ENCODE measurements at regions not wholly inside any gene's neighbourhood (a gene's known extent, or its start where the extent isn't known, plus 50 kb on each side); places are given as distances from the start of the nearest gene placed in this dataset.
A peak's percentile ranks its signal among the peaks of the same experiment; 100 is the strongest.

GRCh38 chr4:112908511-112908910 is 140.9 kb upstream of the ANK2 start (continued):
- TF ChIP-seq CREB5 (CRISPR knock-in tag; IDR thresholded peaks at IDR 0.05; ENCODE audit: low read depth) (no peak), ZNF8 (CRISPR knock-in tag; IDR thresholded peaks at IDR 0.05) (no peak), OSR1 (CRISPR knock-in tag; IDR thresholded peaks at IDR 0.05) (no peak)

- peak; percentile 88 for ATAC-seq
- TF ChIP-seq SNAI2 (CRISPR knock-in tag; IDR thresholded peaks at IDR 0.05), result no peak
- TF ChIP-seq ISL1 (CRISPR knock-in tag; IDR thresholded peaks at IDR 0.05), result peak; percentile 72
These were observed 139.2 kb upstream of the ANK2 start for GRCh38 chr4:112910109-112910736.

GRCh38 chr4:112916868-112917267 is 132.6 kb upstream of the ANK2 start:
- ATAC-seq, result peak; percentile 63; the same call in 2 of the 3 replicates

GRCh38 chr4:112923516-112923915 is 125.9 kb upstream of the ANK2 start:
- no peak for TF ChIP-seq PATZ1 (CRISPR knock-in tag; IDR thresholded peaks at IDR 0.05; ENCODE audit: borderline replicate concordance)
- TF ChIP-seq POU6F1 (CRISPR knock-in tag; IDR thresholded peaks at IDR 0.05; ENCODE audit: borderline replicate concordance, low read depth), result no peak
- TF ChIP-seq GLIS3 (CRISPR knock-in tag; IDR thresholded peaks at IDR 0.05), result no peak
- TF ChIP-seq CSRNP3 (CRISPR knock-in tag; IDR thresholded peaks at IDR 0.05), result no peak
- TF ChIP-seq PPARA (CRISPR knock-in tag; IDR thresholded peaks at IDR 0.05; ENCODE audit: borderline replicate concordance), result no peak
- no peak for TF ChIP-seq TCF4 (CRISPR knock-in tag; IDR thresholded peaks at IDR 0.05; ENCODE audit: borderline replicate concordance)
- no peak for ATAC-seq

More at GRCh38 chr4:112916868-112917267, 132.6 kb upstream of the ANK2 start:
- TF ChIP-seq OSR1 (CRISPR knock-in tag; IDR thresholded peaks at IDR 0.05), result no peak
- TF ChIP-seq ZC3H10 (CRISPR knock-in tag; IDR thresholded peaks at IDR 0.05), result no peak
- TF ChIP-seq TSHZ2 (CRISPR knock-in tag; IDR thresholded peaks at IDR 0.05), result no peak
- TF ChIP-seq CREB5 (CRISPR knock-in tag; IDR thresholded peaks at IDR 0.05; ENCODE audit: low read depth), result no peak
- TF ChIP-seq RARB (CRISPR knock-in tag; IDR thresholded peaks at IDR 0.05), result no peak
- TF ChIP-seq ZNF565 (CRISPR knock-in tag; conservative IDR thresholded peaks at IDR 0.05; ENCODE audit: low read depth), result no peak
- no peak for TF ChIP-seq ZNF70 (CRISPR knock-in tag; IDR thresholded peaks at IDR 0.05)
- no peak for TF ChIP-seq TCF4 (CRISPR knock-in tag; IDR thresholded peaks at IDR 0.05; ENCODE audit: borderline replicate concordance)
- TF ChIP-seq ZFP30 (CRISPR knock-in tag; IDR thresholded peaks at IDR 0.05), result no peak
- TF ChIP-seq ESRRG (CRISPR knock-in tag; IDR thresholded peaks at IDR 0.05), result no peak
